Motor neuron (in vitro differentiated cells): ENCODE measurements at regions not wholly inside any gene's neighbourhood (a gene's known extent, or its start where the extent isn't known, plus 50 kb on each side); places are given as distances from the start of the nearest gene placed in this dataset.

Experiments
- ATAC-seq, 8 experiments: fragments of 200-7000 bp; cut with Tn5 transposase; replicated peaks in 6 of 8; 2 replicates each; pipeline ENCODE4 v1.8.0; 2021; ENCODE audit warnings: mild to moderate bottlenecking in 8 of 8, moderate library complexity in 8 of 8
- H3K27ac ChIP-seq, 2 donors: fragments of 250-450 bp; sonication (Bioruptor Pico); 2 replicates each; pipeline ENCODE4 v1.9.0; 2021; ENCODE audit warnings: antibody characterized with exemption in 2 of 2, mild to moderate bottlenecking in 2 of 2, moderate library complexity in 1 of 2
- H3K4me1 ChIP-seq, 2 donors: fragments of 250-450 bp; sonication (Bioruptor Pico); replicated peaks in 1 of 2; 2 replicates each; pipeline ENCODE4 v1.6.1; 2021; ENCODE audit warnings: antibody characterized with exemption in 2 of 2, mild to moderate bottlenecking in 2 of 2, moderate library complexity in 1 of 2
- H3K4me3 ChIP-seq, 5 donors: fragments of 250-450 bp; sonication (Bioruptor Pico); 2 replicates each; pipeline ENCODE4 v1.9.0; 2021; ENCODE audit warnings: antibody characterized with exemption in 5 of 5, mild to moderate bottlenecking in 5 of 5, moderate library complexity in 4 of 5
- WGBS, 10 experiments: fragments of 450-650 bp; shearing (Covaris generic); methylation state at CpG; one replicate each; pipeline ENCODE4 v1.0.0; 2022; 5-methylcytosine and 5-hydroxymethylcytosine counted together
- in situ Hi-C, 9 experiments: fragments of 400-800 bp; cut with MboI; loops; one replicate each; pipeline ENCODE4 v1.15.0; 2021; ENCODE audit warnings: low sequenced_read_pairs in 9 of 9, low pct_unique_long_range_greater_than_20kb in 2 of 9; ENCODE audit not compliant: unreplicated experiment in 9 of 9

- Histone ChIP-seq H3K27ac (no peak overlapping the region), H3K4me3 (no peak overlapping the region), H3K4me1 (no peaks in the 10 kb centered on the region)
- ATAC-seq = no peak
- in situ Hi-C loops = no loop called here
- WGBS, 10 experiments = 20 to 100% (median 75%) methylated on average over 1 of the region's 1 CpG
Measured at GRCh38 chr13:64774915-64775314, 2455.2 kb downstream of the PCDH9 start.

DNA sequence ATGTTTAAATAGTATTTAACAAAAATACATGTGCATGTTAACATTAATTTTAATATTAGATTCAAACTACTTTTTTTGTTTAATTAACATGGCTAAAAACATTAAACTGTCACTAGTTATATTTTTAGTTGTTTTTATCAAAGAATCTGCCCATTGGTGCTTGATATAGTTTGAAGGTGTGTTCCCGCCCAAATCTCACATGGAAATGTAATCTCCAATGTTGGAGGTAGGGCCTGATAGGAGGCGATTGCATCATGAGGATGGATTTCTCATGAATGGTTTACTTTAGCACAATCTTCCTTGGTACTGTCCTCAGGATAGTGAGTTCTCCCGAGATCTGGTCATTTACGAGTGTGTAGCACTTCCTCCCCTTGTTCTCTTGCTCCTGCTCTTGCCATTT is 2459.4 kb downstream of the PCDH9 start:
- in situ Hi-C loops = no loop called here
- no peak overlapping the region for H3K27ac ChIP-seq

GRCh38 chr13:64767054-64767453 is 2463.1 kb downstream of the PCDH9 start:
- no peaks in the 10 kb centered on the region for H3K4me1 ChIP-seq
- in situ Hi-C loops = no loop called here
- H3K4me3 ChIP-seq = no peak overlapping the region
- ATAC-seq = no peak
- H3K27ac ChIP-seq = no peak overlapping the region
- 8 to 93% (median 48%) methylated on average over 2 of the region's 2 CpGs; no CpG with 5 or more reads in 1 of the 10 experiments for WGBS, 10 experiments

More for the DNA sequence above, 2459.4 kb downstream of the PCDH9 start:
- no peaks in the 10 kb centered on the region for H3K4me1 ChIP-seq
- no peak overlapping the region for H3K4me3 ChIP-seq
- 23 to 100% (median 92%) methylated on average over 1 to 4 of the region's 4 CpGs; no CpG with 5 or more reads in 2 of the 10 experiments for WGBS, 10 experiments
- ATAC-seq = no peak

DNA sequence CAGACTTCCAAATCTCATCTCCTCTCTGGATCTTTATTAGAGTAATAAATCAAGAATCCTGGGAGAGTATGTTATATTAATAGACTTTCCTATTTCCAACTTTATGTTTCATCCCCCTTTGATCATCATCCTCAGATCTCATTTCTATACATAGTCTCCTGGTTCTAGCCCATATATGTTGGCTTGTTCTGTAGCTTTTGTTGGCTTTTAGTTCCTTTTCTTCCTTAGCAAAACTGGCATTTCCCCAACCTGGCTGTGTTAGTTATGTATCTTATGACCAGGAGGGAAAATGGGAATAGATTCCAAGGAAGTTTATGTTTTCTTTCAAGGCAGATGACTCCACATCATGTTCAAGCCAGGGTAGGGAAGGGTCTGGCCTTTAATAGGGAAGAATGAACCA is 2464.5 kb downstream of the PCDH9 start:
- ATAC-seq = no peak
- Histone ChIP-seq H3K27ac (no peak overlapping the region), H3K4me1 (no peaks in the 10 kb centered on the region), H3K4me3 (no peak overlapping the region)
- in situ Hi-C loops = no loop called here

DNA sequence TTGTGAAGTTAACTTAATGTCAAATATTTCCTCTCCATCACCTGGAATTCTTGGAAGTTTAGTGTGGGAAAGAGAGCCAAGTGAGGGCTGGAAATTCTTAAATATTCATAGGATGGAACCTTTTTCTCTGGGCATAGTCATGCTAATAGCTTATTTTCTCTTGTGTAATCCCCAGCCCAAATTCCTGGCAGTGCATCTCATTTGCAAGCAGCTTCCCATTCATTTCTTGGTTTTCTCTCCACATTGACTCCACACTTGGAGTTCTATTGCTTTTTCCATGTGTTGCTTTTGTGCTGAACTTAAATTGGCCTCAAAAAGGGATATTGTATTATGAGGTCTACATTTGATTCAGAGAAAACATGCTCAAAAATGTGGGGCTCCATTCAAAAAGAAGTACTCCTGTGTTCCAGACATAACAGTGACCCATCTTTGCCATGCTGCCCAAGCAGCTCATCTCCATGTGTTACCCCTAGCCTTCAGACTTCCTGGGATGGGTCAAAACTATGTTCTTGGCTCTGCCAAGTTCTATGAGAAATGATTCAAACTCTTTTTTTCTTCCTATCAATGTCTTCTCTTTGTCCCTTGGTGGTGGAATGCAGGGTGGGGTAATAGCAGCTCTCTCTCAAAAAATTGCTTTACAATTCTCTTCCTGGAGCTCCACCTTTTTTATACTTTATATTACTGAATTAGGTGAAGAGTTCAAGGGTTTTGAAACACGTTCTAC is 2471.5 kb downstream of the PCDH9 start:
- Histone ChIP-seq H3K27ac (peak overlapping the region in 1 of 2 donors; percentile 67), H3K4me3 (no peak overlapping the region), H3K4me1 (peaks cover 4 to 19% of the 10 kb centered on the region in 2 donors)
- 0 to 100% (median 82%) methylated on average over 1 of the region's 1 CpG; no CpG with 5 or more reads in 2 of the 10 experiments for WGBS, 10 experiments
- in situ Hi-C loops = no loop called here
- peak in 6 of 8 experiments; percentile 42 to 83 (median 74) for ATAC-seq

- Histone ChIP-seq H3K27ac (no peak overlapping the region), H3K4me3 (no peak overlapping the region), H3K4me1 (peaks cover 4 to 26% of the 10 kb centered on the region in 2 donors)
- no peak for ATAC-seq
- in situ Hi-C loops = no loop called here
- 29 to 100% (median 88%) methylated on average over 1 of the region's 1 CpG; no CpG with 5 or more reads in 1 of the 10 experiments for WGBS, 10 experiments
Measured at GRCh38 chr13:64756621-64757020, 2473.5 kb downstream of the PCDH9 start.

DNA sequence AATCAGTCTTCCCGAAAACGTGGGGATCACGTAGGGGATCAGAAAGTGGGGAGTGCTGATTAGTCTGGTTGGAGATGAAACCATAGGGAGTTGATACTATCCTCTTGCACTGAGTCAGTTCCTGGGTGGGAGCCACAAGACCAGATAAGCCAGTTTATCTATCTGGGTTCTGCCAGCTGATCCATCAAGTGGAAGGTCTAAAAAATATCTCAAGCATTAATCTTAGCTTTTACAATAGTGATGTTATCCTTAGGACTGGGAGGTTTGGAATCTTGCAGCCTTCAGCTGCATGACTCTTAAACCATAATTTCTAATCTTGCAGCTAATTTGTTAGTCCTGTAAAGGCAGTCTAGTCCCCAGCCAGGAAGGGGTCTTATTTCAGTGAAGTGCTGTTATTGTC is 2474.2 kb downstream of the PCDH9 start:
- ATAC-seq = no peak
- Histone ChIP-seq H3K4me1 (peaks cover 4 to 32% of the 10 kb centered on the region in 2 donors), H3K4me3 (no peak overlapping the region), H3K27ac (no peak overlapping the region)
- WGBS, 10 experiments = 25 to 100% (median 88%) methylated on average over 1 to 3 of the region's 3 CpGs; no CpG with 5 or more reads in 4 of the 10 experiments
- in situ Hi-C loops = no loop called here

DNA sequence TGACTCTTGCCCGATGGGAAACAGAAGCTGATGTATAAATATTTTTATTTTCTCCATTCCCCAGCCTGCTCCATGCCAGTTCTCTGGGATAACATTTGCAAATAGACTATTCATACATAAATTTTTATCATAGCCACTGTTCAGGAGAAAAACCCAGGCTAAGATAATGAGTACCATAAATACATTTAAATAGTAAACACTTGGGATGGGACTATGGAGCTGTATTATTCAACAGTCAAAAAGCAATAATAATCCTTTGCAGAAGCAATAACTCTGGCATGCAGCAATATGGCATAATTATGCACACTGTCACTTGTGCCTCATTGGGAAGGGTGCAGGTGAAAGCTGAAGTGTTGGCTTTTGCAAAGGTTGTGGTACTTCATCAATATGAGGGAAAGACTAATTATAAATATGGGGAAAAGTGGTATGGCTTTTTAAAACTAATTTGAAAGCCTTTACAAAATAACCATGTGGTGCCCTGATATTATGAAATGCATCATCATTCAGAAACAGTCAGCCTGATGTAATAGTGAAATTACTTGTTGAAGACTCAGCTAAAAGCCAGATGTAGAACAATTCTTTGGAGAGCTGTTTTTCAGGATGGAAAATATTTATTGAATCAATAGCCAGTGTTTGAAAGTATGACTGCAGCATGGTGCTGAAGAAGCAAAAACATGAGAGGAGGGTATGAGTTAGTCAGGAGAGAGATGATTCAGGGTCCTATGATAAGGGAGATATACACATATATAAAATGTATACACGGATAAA is 2476.7 kb downstream of the PCDH9 start:
- in situ Hi-C loops = no loop called here
- no peak overlapping the region for H3K4me3 ChIP-seq
- H3K4me1 ChIP-seq = peaks cover 0 to 34% of the 10 kb centered on the region in 2 donors
- 13 to 100% (median 86%) methylated on average over 1 to 2 of the region's 2 CpGs; no CpG with 5 or more reads in 1 of the 10 experiments for WGBS, 10 experiments
- peak in 7 of 8 experiments; percentile 14 to 96 (median 67) for ATAC-seq
- H3K27ac ChIP-seq = no peak overlapping the region

GRCh38 chr13:64749301-64749700 is 2480.8 kb downstream of the PCDH9 start:
- H3K4me3 ChIP-seq = no peak overlapping the region
- H3K4me1 ChIP-seq = peaks cover 0 to 29% of the 10 kb centered on the region in 2 donors
- in situ Hi-C loops = no loop called here
- 30 to 100% (median 76%) methylated on average over 1 to 4 of the region's 4 CpGs for WGBS, 10 experiments
- ATAC-seq = peak in 1 of 8 experiments; percentile 32
- no peak overlapping the region for H3K27ac ChIP-seq

- in situ Hi-C loops = no loop called here
- H3K27ac ChIP-seq = no peak overlapping the region
- ATAC-seq = no peak
- 15 to 93% (median 86%) methylated on average over 1 to 2 of the region's 2 CpGs; no CpG with 5 or more reads in 1 of the 10 experiments for WGBS, 10 experiments
- H3K4me1 ChIP-seq = peaks cover 0 to 25% of the 10 kb centered on the region in 2 donors
- no peak overlapping the region for H3K4me3 ChIP-seq
Measured at GRCh38 chr13:64746845-64747244, 2483.3 kb downstream of the PCDH9 start.

- no peak for ATAC-seq
- Histone ChIP-seq H3K27ac (no peak overlapping the region), H3K4me3 (no peak overlapping the region), H3K4me1 (no peaks in the 10 kb centered on the region)
- in situ Hi-C loops = no loop called here
- 22 to 100% (median 76%) methylated on average over 1 to 2 of the region's 2 CpGs; no CpG with 5 or more reads in 3 of the 10 experiments for WGBS, 10 experiments
Measured at GRCh38 chr13:64740493-64740892, 2489.6 kb downstream of the PCDH9 start.

DNA sequence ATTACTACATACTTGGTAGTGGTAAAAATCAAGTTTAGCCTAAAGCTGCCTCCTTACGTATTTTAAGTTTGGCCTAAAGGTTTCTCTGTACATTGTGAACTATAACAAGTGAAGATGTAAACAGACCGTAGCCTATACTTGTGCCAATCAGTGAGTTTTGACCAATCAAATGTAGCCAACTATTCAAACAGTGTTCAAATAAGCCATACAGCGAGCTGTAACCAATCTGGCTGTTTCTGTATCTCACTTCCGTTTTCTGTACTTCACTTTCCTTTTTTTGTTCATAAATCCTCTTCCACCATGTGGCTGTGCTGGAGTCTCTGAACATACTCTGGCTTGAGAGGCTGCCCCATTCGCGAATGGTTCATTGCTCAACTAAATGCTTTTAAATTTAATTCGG is 2504.6 kb downstream of the PCDH9 start:
- 57 to 100% (median 94%) methylated on average over 2 to 7 of the region's 7 CpGs; no CpG with 5 or more reads in 2 of the 10 experiments for WGBS, 10 experiments
- no peak overlapping the region for H3K27ac ChIP-seq
- in situ Hi-C loops = no loop called here
- ATAC-seq = no peak
- H3K4me1 ChIP-seq = peaks cover 6 to 9% of the 10 kb centered on the region in 2 donors
- H3K4me3 ChIP-seq = no peak overlapping the region

GRCh38 chr13:64723724-64724123 is 2506.4 kb downstream of the PCDH9 start:
- 7 to 100% (median 59%) methylated on average over 1 to 2 of the region's 2 CpGs; no CpG with 5 or more reads in 2 of the 10 experiments for WGBS, 10 experiments
- Histone ChIP-seq H3K4me3 (no peak overlapping the region), H3K4me1 (peaks cover 6 to 13% of the 10 kb centered on the region in 2 donors), H3K27ac (no peak overlapping the region)
- in situ Hi-C loops = no loop called here
- peak; percentile 97 to 100 (median 99) for ATAC-seq
